ENCODE measurements at regions not wholly inside any gene's neighbourhood (a gene's known extent, or its start where the extent isn't known, plus 50 kb on each side); places are given as distances from the start of the nearest gene placed in this dataset.

GRCh38 chr14:28607661-28608060 lies 158.9 kb upstream of the FOXG1 start:
- DNase-seq (ENCODE audit: low read depth) = no peak
- no peak for TF ChIP-seq CTCF (IDR thresholded peaks at IDR 0.05; ENCODE audit: low read depth, low read length, missing control alignments)
- H3K4me3 ChIP-seq (ENCODE audit: low read depth, low read length) = no peak overlapping the region
- in situ Hi-C loops (cut with HindIII; ENCODE audit: low sequenced_read_pairs) = no loop called here

GRCh38 chr14:28608443-28608842 lies 158.1 kb upstream of the FOXG1 start:
- no peak overlapping the region for H3K4me3 ChIP-seq (ENCODE audit: low read depth, low read length)
- DNase-seq (ENCODE audit: low read depth) = no peak
- TF ChIP-seq CTCF (IDR thresholded peaks at IDR 0.05; ENCODE audit: low read depth, low read length, missing control alignments) = no peak
- in situ Hi-C loops (cut with HindIII; ENCODE audit: low sequenced_read_pairs) = no loop called here

- DNase-seq (ENCODE audit: low read depth) = peak; percentile 60
- in situ Hi-C loops (cut with HindIII; ENCODE audit: low sequenced_read_pairs) = no loop called here
- peak; percentile 94 for TF ChIP-seq CTCF (IDR thresholded peaks at IDR 0.05; ENCODE audit: low read depth, low read length, missing control alignments)
- H3K4me3 ChIP-seq (ENCODE audit: low read depth, low read length) = no peak overlapping the region
Observed at GRCh38 chr14:28608851-28609828, 157.4 kb upstream of the FOXG1 start.

GRCh38 chr14:28612414-28612813 lies 154.2 kb upstream of the FOXG1 start:
- no peak for DNase-seq (ENCODE audit: low read depth)
- TF ChIP-seq CTCF (IDR thresholded peaks at IDR 0.05; ENCODE audit: low read depth, low read length, missing control alignments) = no peak
- in situ Hi-C loops (cut with HindIII; ENCODE audit: low sequenced_read_pairs) = no loop called here
- H3K4me3 ChIP-seq (ENCODE audit: low read depth, low read length) = no peak overlapping the region

- in situ Hi-C loops (cut with HindIII; ENCODE audit: low sequenced_read_pairs) = no loop called here
- DNase-seq (ENCODE audit: low read depth) = no peak
- H3K4me3 ChIP-seq (ENCODE audit: low read depth, low read length) = no peak overlapping the region
- no peak for TF ChIP-seq CTCF (IDR thresholded peaks at IDR 0.05; ENCODE audit: low read depth, low read length, missing control alignments)
Observed at GRCh38 chr14:28613532-28613931, 153.1 kb upstream of the FOXG1 start.

- TF ChIP-seq CTCF (IDR thresholded peaks at IDR 0.05; ENCODE audit: low read depth, low read length, missing control alignments) = no peak
- no peak for DNase-seq (ENCODE audit: low read depth)
- in situ Hi-C loops (cut with HindIII; ENCODE audit: low sequenced_read_pairs) = no loop called here
- H3K4me3 ChIP-seq (ENCODE audit: low read depth, low read length) = no peak overlapping the region
Observed at GRCh38 chr14:28626780-28627179, 139.8 kb upstream of the FOXG1 start.
